Caki2 (cell line): ENCODE measurements at regions not wholly inside any gene's neighbourhood (a gene's known extent, or its start where the extent isn't known, plus 50 kb on each side); places are given as distances from the start of the nearest gene placed in this dataset.

Experiments used
- DNase-seq: peaks from one replicate; pipeline ENCODE4 v3.0.0-alpha.2; 2015; ENCODE audit warnings: low read depth
- in situ Hi-C: cut with HindIII; loops from 2 replicates; pipeline ENCODE4 v1.10.0; 2016; ENCODE audit warnings: low sequenced_read_pairs, low pct_unique_long_range_greater_than_20kb, mixed read lengths

- no peak for DNase-seq
- in situ Hi-C loops: no loop called here
Observed at GRCh38 chr9:90013778-90014177, 409.0 kb downstream of the GADD45G start.

GRCh38 chr9:90014421-90014820, 409.6 kb downstream of the GADD45G start:
- DNase-seq: no peak
- in situ Hi-C loops: no loop called here

GRCh38 chr9:90016272-90016671, 411.5 kb downstream of the GADD45G start:
- no peak for DNase-seq
- in situ Hi-C loops: no loop called here

- in situ Hi-C loops: no loop called here
- DNase-seq: no peak
Observed at GRCh38 chr9:90017679-90018078, 412.9 kb downstream of the GADD45G start.

- in situ Hi-C loops: no loop called here
Observed at GRCh38 chr9:90018688-90019087, 413.9 kb downstream of the GADD45G start.

GRCh38 chr9:90019626-90020025, 414.8 kb downstream of the GADD45G start:
- DNase-seq: no peak
- in situ Hi-C loops: no loop called here

More at GRCh38 chr9:90018688-90019087, 413.9 kb downstream of the GADD45G start:
- no peak for DNase-seq

- in situ Hi-C loops: no loop called here
- no peak for DNase-seq
Observed at GRCh38 chr9:90020276-90020871, 415.6 kb downstream of the GADD45G start.

- DNase-seq: no peak
- in situ Hi-C loops: no loop called here
Observed at GRCh38 chr9:90021216-90021906, 416.5 kb downstream of the GADD45G start.

- in situ Hi-C loops: no loop called here
- DNase-seq: no peak
Observed at GRCh38 chr9:90022474-90022873, 417.7 kb downstream of the GADD45G start.

GRCh38 chr9:90023861-90024260, 419.0 kb downstream of the GADD45G start:
- in situ Hi-C loops: no loop called here
- DNase-seq: no peak

- no peak for DNase-seq
- in situ Hi-C loops: no loop called here
Observed at GRCh38 chr9:90024409-90024808, 419.6 kb downstream of the GADD45G start.

GRCh38 chr9:90024823-90025222, 420.0 kb downstream of the GADD45G start:
- in situ Hi-C loops: no loop called here
- no peak for DNase-seq

GRCh38 chr9:90025816-90026215, 421.0 kb downstream of the GADD45G start:
- DNase-seq: no peak
- in situ Hi-C loops: no loop called here

- in situ Hi-C loops: no loop called here
Observed at GRCh38 chr9:90027296-90027790, 422.5 kb downstream of the GADD45G start.

GRCh38 chr9:90029386-90029785, 424.6 kb downstream of the GADD45G start:
- DNase-seq: no peak
- in situ Hi-C loops: no loop called here

More at GRCh38 chr9:90027296-90027790, 422.5 kb downstream of the GADD45G start:
- no peak for DNase-seq

GRCh38 chr9:90029996-90030395, 425.2 kb downstream of the GADD45G start:
- DNase-seq: no peak
- in situ Hi-C loops: no loop called here

GRCh38 chr9:90032296-90033027, 427.6 kb downstream of the GADD45G start:
- in situ Hi-C loops: no loop called here

GRCh38 chr9:90033028-90033650, 428.3 kb downstream of the GADD45G start:
- in situ Hi-C loops: no loop called here
- DNase-seq: no peak

More at GRCh38 chr9:90032296-90033027, 427.6 kb downstream of the GADD45G start:
- no peak for DNase-seq

- DNase-seq: no peak
- in situ Hi-C loops: no loop called here
Observed at GRCh38 chr9:90034071-90034470, 429.3 kb downstream of the GADD45G start.
